Panc1 (cell line): ENCODE measurements at regions not wholly inside any gene's neighbourhood (a gene's known extent, or its start where the extent isn't known, plus 50 kb on each side); places are given as distances from the start of the nearest gene placed in this dataset.

Source experiments
- CTCF ChIP-seq: fragments of 450-650 bp; IDR thresholded peaks from 2 replicates; pipeline ENCODE4 v1.5.1; 2017; ENCODE audit warnings: mild to moderate bottlenecking
- POLR2AphosphoS5 ChIP-seq: IDR thresholded peaks from 2 replicates; pipeline ENCODE4 v1.6.1; 2012; ENCODE audit warnings: mild to moderate bottlenecking, low read depth, low read length, moderate library complexity
- SIN3A ChIP-seq: IDR thresholded peaks from 2 replicates; pipeline ENCODE4 v1.6.1; 2012; ENCODE audit warnings: low read depth, mild to moderate bottlenecking, low read length, moderate library complexity, borderline replicate concordance; ENCODE audit not compliant: insufficient read depth
- TCF7L2 ChIP-seq: IDR thresholded peaks from 2 replicates; pipeline ENCODE4 v1.6.1; 2011; ENCODE audit warnings: mild to moderate bottlenecking, low read depth, low read length, inconsistent platforms

GRCh38 chr10:10716972-10717371, 300.7 kb upstream of the CELF2 start:
- TF ChIP-seq CTCF (no peak), POLR2AphosphoS5 (no peak), SIN3A (no peak), TCF7L2 (no peak)
